NCI-H146 (cell line): ENCODE measurements at regions not wholly inside any gene's neighbourhood (a gene's known extent, or its start where the extent isn't known, plus 50 kb on each side); places are given as distances from the start of the nearest gene placed in this dataset.

Source experiments
- DNase-seq: peaks from one replicate; lab custom pipeline; 2025; lab: John Stamatoyannopoulos, UW

DNA sequence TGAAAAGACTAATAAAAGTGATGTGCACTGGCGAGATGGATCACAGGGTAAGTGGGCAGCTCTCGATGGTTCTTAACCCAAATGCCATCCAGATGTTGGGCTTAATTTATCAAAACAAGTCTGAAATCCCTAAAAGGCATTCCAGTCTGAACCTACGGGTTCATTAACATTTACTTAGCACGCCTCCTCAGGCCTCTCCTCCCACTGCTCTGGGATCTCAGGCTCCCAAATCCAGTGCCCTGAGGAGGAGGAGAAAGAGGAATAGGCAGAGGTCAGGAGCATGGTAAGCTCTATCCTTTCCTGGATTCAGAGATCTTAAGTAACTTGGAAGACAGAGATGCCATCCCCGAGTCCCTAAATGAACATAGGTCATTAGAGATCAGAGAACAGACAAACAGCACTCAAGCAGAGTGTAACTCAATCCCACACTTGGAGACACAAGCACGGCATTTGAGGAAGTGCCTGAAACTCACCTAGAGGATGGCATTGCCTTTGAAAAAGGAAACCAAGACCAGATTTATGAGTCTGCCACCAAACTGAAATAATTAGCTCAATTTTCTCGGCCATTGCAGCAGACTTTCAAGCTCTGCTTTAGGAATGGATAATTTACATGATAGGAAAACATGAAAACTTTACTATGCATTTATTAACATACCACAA lies 140.9 kb downstream of the CXCL12 start:
- DNase-seq, result no peak

- no peak for DNase-seq
These were observed 142.1 kb downstream of the CXCL12 start for GRCh38 chr10:44242826-44243225.

- no peak for DNase-seq
These were observed 142.8 kb downstream of the CXCL12 start for GRCh38 chr10:44242091-44242490.

DNA sequence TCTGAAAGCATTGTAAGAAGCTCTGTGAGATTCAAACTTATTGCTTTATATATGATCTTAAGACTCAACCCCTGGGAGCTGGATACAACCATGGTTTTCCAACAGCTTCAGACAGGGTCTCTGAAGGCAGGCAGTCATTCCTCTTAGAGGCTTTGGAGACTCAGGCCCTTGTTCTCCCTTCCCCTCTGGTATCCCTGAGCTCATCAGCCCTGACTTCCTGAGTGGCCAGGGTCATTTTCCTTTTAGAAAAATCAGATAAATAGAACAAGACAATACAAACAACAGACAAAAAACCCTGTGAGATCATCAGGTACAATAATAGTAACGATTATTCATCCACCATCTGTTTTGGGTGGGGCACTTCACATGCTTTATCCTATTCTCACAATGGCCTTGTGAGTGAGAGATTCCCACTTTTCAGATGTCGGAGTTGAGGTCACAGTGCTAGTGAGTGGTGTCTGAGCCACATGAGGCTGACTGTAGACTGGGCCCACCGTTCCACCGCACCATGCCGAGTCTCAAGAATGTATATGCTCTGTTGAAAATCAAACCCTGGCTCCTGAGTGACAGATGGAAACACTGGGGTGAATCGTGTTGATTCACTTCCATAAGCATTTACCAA lies 144.2 kb downstream of the CXCL12 start:
- DNase-seq, result no peak

- no peak for DNase-seq
These were observed 146.7 kb downstream of the CXCL12 start for GRCh38 chr10:44238212-44238611.

DNA sequence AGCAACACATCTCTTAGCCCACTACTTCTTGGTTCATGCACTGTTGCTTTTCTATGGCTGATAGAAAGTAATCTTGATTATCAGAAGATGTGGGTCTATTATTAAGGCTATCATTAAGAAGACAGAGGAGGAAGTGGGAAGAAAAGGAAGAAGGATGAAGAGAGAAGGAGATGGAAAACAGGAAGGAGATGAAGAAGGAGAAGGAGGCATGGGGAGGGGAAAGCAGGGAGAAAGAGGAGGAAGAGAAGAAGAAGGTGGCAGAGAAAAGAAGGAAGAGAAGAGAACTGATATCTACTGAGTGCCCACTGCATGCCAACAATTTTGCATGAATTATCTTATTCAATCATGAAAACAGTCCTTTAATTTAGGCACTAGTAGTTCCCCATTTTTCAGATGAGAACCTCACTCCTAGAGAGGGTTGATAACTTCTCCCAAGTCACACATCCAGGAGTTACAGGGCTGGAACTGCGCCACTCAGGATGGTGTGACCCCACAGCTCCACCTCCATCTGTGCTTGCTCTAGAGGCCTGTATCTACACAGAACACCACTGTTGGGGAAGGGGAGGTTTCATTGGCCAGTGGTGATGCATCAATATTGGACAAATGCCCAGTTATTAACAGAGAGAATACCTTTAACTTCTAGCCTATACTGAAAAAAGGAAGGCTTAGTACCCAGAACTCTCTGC lies 147.4 kb downstream of the CXCL12 start:
- DNase-seq, result no peak

DNA sequence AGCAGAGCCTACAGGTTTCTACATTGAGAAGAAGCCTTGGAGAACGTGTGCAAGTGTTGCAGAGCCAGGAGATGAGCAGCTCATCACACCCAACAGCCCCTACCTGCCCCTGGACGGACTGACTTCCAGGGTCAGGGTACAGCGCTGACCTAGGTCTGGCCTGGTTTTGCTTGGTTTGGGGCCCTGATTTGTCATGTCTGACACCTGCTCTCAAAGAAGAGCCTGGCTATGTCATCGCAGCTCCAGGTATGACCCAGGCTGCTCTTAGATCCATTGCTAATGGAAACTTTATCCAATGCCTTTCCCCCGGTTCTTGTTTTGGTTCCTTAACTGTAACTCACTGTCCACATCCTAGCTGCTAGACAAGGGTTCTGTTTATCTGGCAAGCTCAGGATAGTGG lies 149.5 kb downstream of the CXCL12 start:
- no peak for DNase-seq

GRCh38 chr10:44234483-44234875 lies 150.4 kb downstream of the CXCL12 start:
- no peak for DNase-seq

DNA sequence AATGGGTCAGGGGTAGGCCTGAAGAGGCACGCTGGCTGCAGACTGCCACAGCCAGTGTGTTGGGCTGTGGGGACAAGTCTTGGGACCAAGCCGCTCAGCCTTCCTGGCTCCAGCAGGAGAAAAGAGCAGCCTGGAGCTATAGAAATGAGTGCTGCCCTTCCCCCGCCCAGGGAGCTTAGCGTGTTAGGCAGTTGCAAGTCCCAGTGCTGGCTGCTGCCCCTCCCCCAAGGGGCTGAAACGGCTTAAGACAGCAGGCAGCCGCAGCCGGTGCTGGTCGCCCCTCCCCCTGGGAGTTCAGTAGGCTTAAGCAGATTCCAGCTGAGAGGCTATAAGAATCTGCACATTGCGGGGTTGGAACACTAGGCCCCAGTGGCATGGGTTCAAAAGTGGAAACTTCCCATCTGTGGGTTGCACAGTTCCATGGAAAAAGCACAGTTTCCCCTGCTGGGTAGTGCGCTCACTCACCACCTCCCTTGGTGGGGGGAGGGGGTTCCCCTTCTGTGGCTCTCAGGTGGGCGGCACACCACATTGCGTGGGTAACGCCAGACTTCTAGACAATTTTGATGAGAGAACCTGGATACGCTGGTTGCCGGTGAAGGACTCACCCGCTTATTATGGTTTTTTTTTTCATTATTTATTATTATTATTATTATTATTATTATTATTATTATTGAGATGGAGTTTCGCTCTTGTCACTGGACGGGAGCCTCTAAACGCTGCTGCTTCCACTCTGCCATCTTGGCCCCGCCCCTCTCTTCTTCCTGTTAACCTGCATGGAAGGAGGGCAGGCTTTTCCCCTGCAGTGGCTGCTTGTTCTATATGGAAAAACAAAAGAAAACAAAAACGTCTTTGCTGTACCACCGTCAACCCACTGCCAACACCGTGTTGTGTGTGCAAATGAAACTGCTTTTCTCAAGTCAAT lies 151.1 kb downstream of the CXCL12 start:
- no peak for DNase-seq

DNA sequence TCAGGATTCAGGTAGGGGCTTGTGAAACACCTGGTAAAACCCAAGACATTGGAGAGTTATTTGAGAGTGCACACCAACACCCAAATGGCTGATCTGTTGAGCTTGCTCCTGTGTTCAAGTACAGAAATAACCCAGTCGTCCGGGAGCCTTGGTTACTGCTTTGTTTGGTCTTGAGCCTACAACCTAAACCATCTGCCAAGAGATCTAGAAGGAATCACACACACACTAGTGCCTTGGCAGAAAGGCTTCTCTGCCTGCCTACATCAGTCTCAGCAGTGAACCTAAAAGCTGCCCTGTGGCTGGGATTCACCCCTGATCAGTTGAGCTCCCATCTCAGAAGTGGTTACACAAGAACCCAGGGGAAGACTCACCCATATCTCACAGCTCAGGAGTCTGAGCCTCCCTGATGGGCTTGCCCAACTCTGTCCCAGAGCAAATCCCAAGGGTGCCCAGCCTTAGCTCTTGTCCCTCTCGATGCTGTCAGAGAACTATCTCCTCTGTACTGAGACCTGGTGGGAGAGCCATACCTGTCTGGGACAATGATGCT lies 167.6 kb downstream of the CXCL12 start:
- DNase-seq, result no peak

GRCh38 chr10:44216073-44216472 lies 168.8 kb downstream of the CXCL12 start:
- DNase-seq, result no peak

DNA sequence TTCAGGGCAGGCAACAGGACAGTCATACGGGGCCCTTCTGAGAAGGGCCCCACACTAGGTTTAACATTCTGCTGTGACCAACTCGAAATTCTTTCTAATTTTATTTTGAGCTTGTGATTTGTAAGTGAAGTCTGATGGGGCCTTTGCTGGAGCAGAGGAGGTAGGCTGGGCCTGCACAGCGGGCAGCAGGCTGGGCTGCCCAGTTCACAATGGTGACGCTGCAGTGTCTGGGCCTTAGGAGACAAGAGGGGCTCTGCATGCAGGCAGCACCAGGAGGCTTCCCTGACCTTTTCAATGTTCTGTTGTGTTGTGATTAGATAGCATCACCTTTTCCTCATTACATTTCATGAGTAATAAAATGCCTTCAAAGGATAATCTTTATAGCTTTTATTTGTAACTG lies 175.1 kb downstream of the CXCL12 start:
- DNase-seq, result no peak

DNA sequence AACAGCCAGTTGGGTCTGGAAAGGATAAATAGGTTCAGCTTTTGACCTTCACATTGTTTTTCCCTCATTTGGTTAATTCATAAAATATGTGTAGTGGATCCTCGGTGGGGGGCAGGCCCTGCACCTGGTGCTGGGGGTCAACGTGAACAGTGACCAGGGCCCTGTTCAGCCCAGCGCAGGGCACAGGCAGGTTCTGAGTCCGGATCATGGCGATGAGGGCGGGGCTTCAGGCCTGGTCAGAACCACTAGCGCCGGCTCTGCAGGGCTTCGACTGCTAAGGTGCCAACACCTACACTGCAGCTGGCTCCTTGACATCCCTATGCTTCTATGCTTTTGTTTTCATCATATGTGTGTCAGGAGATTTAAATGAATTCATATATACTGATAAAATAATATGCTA lies 177.7 kb downstream of the CXCL12 start:
- no peak for DNase-seq

DNA sequence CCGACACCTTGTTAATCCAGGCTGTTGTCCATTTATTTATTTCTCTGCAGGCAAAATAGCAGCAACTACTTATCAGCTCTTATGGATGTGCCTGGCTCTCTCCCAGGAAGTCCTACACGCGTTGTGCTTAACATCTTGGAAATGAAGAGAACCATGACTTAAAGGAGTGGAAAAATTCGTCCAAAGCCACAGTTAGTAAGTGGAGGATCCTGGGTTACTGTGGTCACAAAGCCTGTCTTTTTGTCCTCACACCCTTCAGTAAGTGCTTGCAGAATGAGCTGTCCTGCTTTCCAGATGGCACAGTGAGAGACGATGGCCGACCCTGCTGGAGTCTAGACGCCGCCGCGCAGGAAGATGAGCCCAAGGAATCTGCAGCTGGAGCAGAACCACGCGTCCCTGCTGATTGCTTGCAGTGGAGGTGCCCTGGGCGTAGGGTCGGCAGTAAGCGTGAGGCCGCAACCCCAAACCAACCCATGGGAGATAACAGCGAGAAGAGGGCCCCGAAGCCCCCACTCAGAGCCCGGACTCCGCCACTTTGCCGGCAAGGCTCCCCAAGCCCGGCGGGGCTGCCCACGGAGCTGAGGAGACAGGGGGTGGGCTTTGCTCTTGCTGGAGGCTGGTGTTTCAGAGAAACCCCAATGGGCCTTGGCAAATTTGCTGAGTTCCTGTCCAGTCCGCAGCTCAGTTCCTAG lies 178.6 kb downstream of the CXCL12 start:
- no peak for DNase-seq

DNA sequence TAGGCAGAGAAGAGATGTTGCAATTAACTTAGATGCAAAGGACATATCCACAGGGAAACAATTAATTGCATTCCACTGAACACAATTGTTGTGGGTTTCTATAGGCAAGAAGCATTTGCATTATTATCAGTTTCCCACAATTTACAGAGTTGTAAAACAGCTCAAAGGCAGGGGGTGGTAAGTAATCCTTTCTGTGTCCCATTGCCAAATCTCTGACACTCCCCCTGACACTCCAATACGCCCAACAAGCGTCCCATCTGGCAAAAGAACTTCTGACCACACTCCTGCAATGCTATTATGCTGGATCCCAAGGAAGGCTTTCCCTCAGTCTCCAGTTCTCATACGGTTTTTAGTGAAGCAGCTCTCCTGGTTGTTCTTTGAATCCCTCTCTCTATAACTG lies 179.8 kb downstream of the CXCL12 start:
- no peak for DNase-seq

DNA sequence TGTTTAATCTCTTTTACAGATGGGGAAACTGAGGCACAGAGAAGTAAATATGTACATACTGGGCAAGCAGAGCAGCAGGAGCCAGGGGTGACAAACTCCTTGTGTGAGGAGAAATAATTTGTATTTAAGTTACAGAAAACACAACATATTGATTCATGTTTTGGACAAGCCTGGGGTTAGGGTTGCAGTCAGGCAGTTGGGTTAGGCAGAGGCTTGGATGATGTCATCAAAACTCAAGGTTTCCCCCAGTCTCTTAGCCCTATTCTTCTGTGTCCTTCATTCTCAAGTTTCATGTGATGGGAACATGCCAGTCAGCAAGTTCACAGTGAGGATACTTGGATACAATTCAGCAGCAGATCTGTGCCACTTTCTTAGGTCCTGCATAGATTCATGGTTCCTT lies 181.4 kb downstream of the CXCL12 start:
- no peak for DNase-seq

DNA sequence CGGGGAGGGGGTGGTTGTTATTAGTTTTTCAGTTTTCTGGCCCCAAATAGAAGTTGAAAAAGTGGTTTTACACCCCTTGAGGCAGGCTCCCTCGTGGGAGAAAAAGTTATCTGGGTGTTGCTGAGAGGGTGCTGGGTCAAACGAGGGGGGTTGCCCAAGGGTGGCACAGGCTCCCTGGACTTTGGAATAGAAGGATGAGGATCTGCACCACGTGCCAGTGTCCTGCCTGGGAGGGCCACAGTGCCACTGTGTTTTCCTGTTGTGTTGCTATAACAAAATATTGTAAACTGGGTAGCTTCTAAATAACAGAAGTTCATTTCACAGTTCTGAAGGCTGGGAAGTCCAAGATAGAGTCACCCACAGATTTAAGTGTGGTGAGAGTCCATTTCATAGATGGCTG lies 181.9 kb downstream of the CXCL12 start:
- DNase-seq, result no peak

DNA sequence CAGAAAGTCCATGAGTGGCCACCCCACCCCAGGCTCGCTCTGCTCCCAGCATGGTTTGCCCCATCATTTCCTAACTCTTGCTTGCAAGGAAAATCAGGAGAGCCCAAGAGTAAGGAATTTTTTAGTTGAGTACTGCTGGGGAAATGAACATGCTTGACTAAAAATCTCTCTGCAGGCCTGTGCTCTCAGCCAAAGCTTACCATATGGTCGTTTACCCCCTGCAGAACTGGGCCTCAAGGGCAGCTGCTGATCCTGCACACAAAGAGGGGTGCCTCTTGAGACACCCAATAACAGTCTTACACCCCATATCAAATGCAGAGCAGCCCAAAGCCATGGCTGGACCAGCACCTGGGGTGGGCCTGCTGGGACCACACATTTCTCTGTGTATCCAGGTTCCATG lies 183.2 kb downstream of the CXCL12 start:
- no peak for DNase-seq

GRCh38 chr10:44201011-44201410 lies 183.9 kb downstream of the CXCL12 start:
- DNase-seq, result no peak

DNA sequence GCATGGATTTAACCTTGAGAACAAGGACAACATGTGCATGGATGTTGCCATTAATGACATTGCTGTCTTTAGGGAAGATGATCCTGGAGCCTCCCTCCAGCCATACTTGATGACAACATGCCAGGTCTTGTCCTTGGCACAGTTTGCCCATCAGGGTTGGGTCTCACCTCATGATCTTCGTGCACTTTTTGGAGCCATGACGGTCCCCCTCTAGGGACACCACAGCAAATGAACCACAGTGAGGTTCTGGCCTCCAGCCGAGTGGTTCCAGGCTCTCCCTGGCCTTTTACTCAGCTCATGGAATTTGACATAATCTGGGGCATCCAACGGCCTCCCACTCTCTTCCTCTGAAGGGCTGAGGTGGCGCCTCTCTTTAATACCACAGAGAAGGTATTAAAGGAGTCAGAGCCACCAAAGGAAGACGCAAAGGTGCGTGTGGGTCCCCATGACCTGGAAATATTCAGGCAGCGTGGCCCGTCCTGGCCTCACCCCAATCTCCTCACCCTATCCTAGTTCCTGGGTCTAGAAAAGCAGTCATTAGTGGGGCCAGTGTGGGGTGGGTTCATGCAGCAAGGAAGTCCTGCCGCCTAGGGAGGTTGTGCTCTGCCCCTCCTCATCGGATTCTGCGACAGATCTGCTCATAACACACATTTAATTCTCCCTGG lies 184.8 kb downstream of the CXCL12 start:
- DNase-seq, result no peak

- DNase-seq, result no peak
These were observed 185.6 kb downstream of the CXCL12 start for GRCh38 chr10:44199267-44199666.
